Trophoblast cell (in vitro differentiated cells and primary cell): ENCODE measurements at regions not wholly inside any gene's neighbourhood (a gene's known extent, or its start where the extent isn't known, plus 50 kb on each side); places are given as distances from the start of the nearest gene placed in this dataset.
"Not testable (repeated sequence)": the region's sequence is repeated elsewhere in the genome, so short reads cannot be mapped to it uniquely, and the experiment has no call there.

Source experiments
- DNase-seq, 2 donors: peaks; one replicate each; pipeline ENCODE4 v3.0.0-alpha.2; 2016
- H2AFZ ChIP-seq: 2 replicates; pipeline ENCODE4 v1.6.1; 2013; ENCODE audit warnings: low read length, moderate library complexity, mild to moderate bottlenecking; ENCODE audit not compliant: insufficient read depth, poor library complexity
- H2AK5ac ChIP-seq: 2 replicates; pipeline ENCODE4 v1.6.1; 2013; ENCODE audit warnings: mild to moderate bottlenecking, low read length
- H2BK120ac ChIP-seq: 2 replicates; pipeline ENCODE4 v1.6.1; 2013; ENCODE audit warnings: low read length, mild to moderate bottlenecking, moderate library complexity; ENCODE audit not compliant: insufficient read depth, poor library complexity
- H2BK12ac ChIP-seq: 2 replicates; pipeline ENCODE4 v1.6.1; 2013; ENCODE audit warnings: mild to moderate bottlenecking, low read length, moderate library complexity
- H2BK5ac ChIP-seq: 2 replicates; pipeline ENCODE4 v1.6.1; 2013; ENCODE audit warnings: low read length, low read depth, moderate library complexity, mild to moderate bottlenecking; ENCODE audit not compliant: poor library complexity
- H3K14ac ChIP-seq: 2 replicates; pipeline ENCODE4 v1.6.1; 2013; ENCODE audit warnings: mild to moderate bottlenecking, low read length
- H3K18ac ChIP-seq: 2 replicates; pipeline ENCODE4 v1.6.1; 2013; ENCODE audit warnings: mild to moderate bottlenecking, low read length
- H3K23ac ChIP-seq: 2 replicates; pipeline ENCODE4 v1.6.1; 2013; ENCODE audit warnings: low read length
- H3K27ac ChIP-seq: 2 replicates; pipeline ENCODE4 v1.5.1; 2013; ENCODE audit warnings: low read depth, mild to moderate bottlenecking, inconsistent platforms, low read length, moderate library complexity
- H3K27me3 ChIP-seq: 2 replicates; pipeline ENCODE4 v1.6.1; 2013; ENCODE audit warnings: inconsistent platforms, mild to moderate bottlenecking, low read length, moderate library complexity; ENCODE audit not compliant: insufficient read depth
- H3K36me3 ChIP-seq, 2 experiments: 1 replicate in 1 of 2; 2 replicates in 1 of 2; pipeline ENCODE4 v1.6.1; 2013; ENCODE audit warnings: low read length in 2 of 2, mild to moderate bottlenecking in 2 of 2, moderate library complexity in 1 of 2; ENCODE audit not compliant: insufficient read depth in 2 of 2, control insufficient read depth in 1 of 2
- H3K4ac ChIP-seq: 2 replicates; pipeline ENCODE4 v1.6.1; 2013; ENCODE audit warnings: low read depth, mild to moderate bottlenecking, low read length, moderate library complexity
- H3K4me1 ChIP-seq, 2 experiments: 1 replicate in 1 of 2; 2 replicates in 1 of 2; pipeline ENCODE4 v1.6.1; 2013; ENCODE audit warnings: low read length in 2 of 2, mild to moderate bottlenecking in 2 of 2, moderate library complexity in 1 of 2; ENCODE audit not compliant: insufficient read depth in 2 of 2, control insufficient read depth in 1 of 2
- H3K4me2 ChIP-seq: 2 replicates; pipeline ENCODE4 v1.6.1; 2013; ENCODE audit warnings: inconsistent platforms, mild to moderate bottlenecking, low read length, moderate library complexity
- H3K4me3 ChIP-seq: 2 replicates; pipeline ENCODE4 v1.5.1; 2013; ENCODE audit warnings: mild to moderate bottlenecking, low read depth, low read length, inconsistent platforms
- H3K79me1 ChIP-seq: one replicate; pipeline ENCODE4 v1.6.1; 2013; ENCODE audit warnings: low read length
- H3K79me2 ChIP-seq: 2 replicates; pipeline ENCODE4 v1.6.1; 2013; ENCODE audit warnings: low read length, mild to moderate bottlenecking; ENCODE audit not compliant: control insufficient read depth, insufficient read depth, poor library complexity
- H3K9ac ChIP-seq: 2 replicates; pipeline ENCODE4 v1.6.1; 2013; ENCODE audit warnings: mild to moderate bottlenecking, low read length
- H3K9me3 ChIP-seq: 2 replicates; pipeline ENCODE4 v1.6.1; 2013; ENCODE audit warnings: low read depth, mild to moderate bottlenecking, control low read depth, inconsistent platforms, low read length; ENCODE audit not compliant: insufficient read depth
- H4K12ac ChIP-seq: 2 replicates; pipeline ENCODE4 v1.6.1; 2013; ENCODE audit warnings: low read depth, mild to moderate bottlenecking, low read length, moderate library complexity
- H4K8ac ChIP-seq: 2 replicates; pipeline ENCODE4 v1.6.1; 2013; ENCODE audit warnings: low read depth, mild to moderate bottlenecking, low read length, moderate library complexity
- H4K91ac ChIP-seq: one replicate; pipeline ENCODE4 v1.6.1; 2013; ENCODE audit warnings: low read depth, mild to moderate bottlenecking, low read length, moderate library complexity
- WGBS: extraction: QIAGEN DNeasy Blood & Tissue Kit; methylation state at CpG from one replicate; pipeline ENCODE4 v1.1.7; 2013; ENCODE audit warnings: missing lambda C conversion rate; ENCODE audit not compliant: insufficient read length, insufficient coverage; ENCODE audit errors: extremely low coverage; 5-methylcytosine and 5-hydroxymethylcytosine counted together

GRCh38 chrY:18997635-18998240 lies 224.2 kb upstream of the HSFY2 start:
- Histone ChIP-seq H4K12ac (no peak overlapping the region), H2BK120ac (no peak overlapping the region)
- WGBS = no CpG with 5 or more reads among the region's 2 CpGs

GRCh38 chrY:18993480-18993879 lies 219.9 kb upstream of the HSFY2 start:
- no peak overlapping the region for H2BK12ac ChIP-seq
- H3K4me1 ChIP-seq = no peaks in the 10 kb centered on the region
- H4K12ac ChIP-seq = no peak overlapping the region
- no peak overlapping the region for H3K4ac ChIP-seq
- H3K79me2 ChIP-seq = no peaks in the 10 kb centered on the region
- H3K36me3 ChIP-seq = no peaks in the 10 kb centered on the region
- H3K79me1 ChIP-seq = no peaks in the 10 kb centered on the region
- H2AFZ ChIP-seq = no peak overlapping the region
- H2AK5ac ChIP-seq = no peak overlapping the region
- DNase-seq = no peak
- no peak overlapping the region for H3K23ac ChIP-seq
- H3K27me3 ChIP-seq = no peaks in the 10 kb centered on the region
- H3K4me3 ChIP-seq = no peak overlapping the region
- no peak overlapping the region for H2BK5ac ChIP-seq
- WGBS = no CpG with 5 or more reads among the region's 4 CpGs
- H3K9me3 ChIP-seq = no peaks in the 10 kb centered on the region
- H3K27ac ChIP-seq = no peak overlapping the region
- no peak overlapping the region for H3K4me2 ChIP-seq
- no peak overlapping the region for H3K18ac ChIP-seq
- H2BK120ac ChIP-seq = no peak overlapping the region
- H4K8ac ChIP-seq = no peak overlapping the region
- no peak overlapping the region for H3K9ac ChIP-seq
- H3K14ac ChIP-seq = no peak overlapping the region
- no peak overlapping the region for H4K91ac ChIP-seq

More at GRCh38 chrY:18997635-18998240, 224.2 kb upstream of the HSFY2 start:
- Histone ChIP-seq H3K36me3 (no peaks in the 10 kb centered on the region), H3K79me1 (no peaks in the 10 kb centered on the region), H3K4me2 (no peak overlapping the region), H3K27ac (no peak overlapping the region), H3K9ac (no peak overlapping the region), H2AK5ac (no peak overlapping the region), H2BK5ac (no peak overlapping the region), H3K27me3 (no peaks in the 10 kb centered on the region), H3K18ac (no peak overlapping the region), H3K9me3 (no peaks in the 10 kb centered on the region), H3K79me2 (no peaks in the 10 kb centered on the region), H2AFZ (no peak overlapping the region), H3K14ac (no peak overlapping the region), H3K4me3 (no peak overlapping the region), H2BK12ac (no peak overlapping the region), H4K8ac (no peak overlapping the region), H3K4me1 (no peaks in the 10 kb centered on the region), H4K91ac (no peak overlapping the region), H3K23ac (no peak overlapping the region), H3K4ac (no peak overlapping the region)
- no peak for DNase-seq

- not testable (repeated sequence) for H3K4me2 ChIP-seq, H3K4me1 ChIP-seq, H3K79me2 ChIP-seq, H3K36me3 ChIP-seq, H3K4me3 ChIP-seq, H3K18ac ChIP-seq, H3K9me3 ChIP-seq, H4K8ac ChIP-seq, H2AFZ ChIP-seq, H2BK12ac ChIP-seq, H3K79me1 ChIP-seq, H4K12ac ChIP-seq, H2AK5ac ChIP-seq, H3K23ac ChIP-seq, H3K27ac ChIP-seq, H2BK5ac ChIP-seq, H3K4ac ChIP-seq, H4K91ac ChIP-seq, H3K9ac ChIP-seq, H3K27me3 ChIP-seq, H2BK120ac ChIP-seq, H3K14ac ChIP-seq, DNase-seq
- WGBS = no CpG with 5 or more reads among the region's 52 CpGs
Observed at GRCh38 chrY:18992684-18993083, 219.1 kb upstream of the HSFY2 start.

- Histone ChIP-seq H2BK12ac (no peak overlapping the region), H3K79me1 (no peaks in the 10 kb centered on the region), H4K12ac (no peak overlapping the region), H3K4me2 (no peak overlapping the region), H3K27ac (no peak overlapping the region), H2BK5ac (no peak overlapping the region), H3K18ac (no peak overlapping the region), H3K79me2 (no peaks in the 10 kb centered on the region), H3K4ac (no peak overlapping the region), H2BK120ac (no peak overlapping the region), H3K36me3 (no peaks in the 10 kb centered on the region), H3K9ac (no peak overlapping the region), H4K91ac (no peak overlapping the region), H3K23ac (no peak overlapping the region), H3K4me1 (no peaks in the 10 kb centered on the region), H2AFZ (no peak overlapping the region), H2AK5ac (no peak overlapping the region), H3K4me3 (no peak overlapping the region), H3K27me3 (no peaks in the 10 kb centered on the region), H3K9me3 (no peaks in the 10 kb centered on the region), H3K14ac (no peak overlapping the region), H4K8ac (no peak overlapping the region)
- WGBS = no CpG with 5 or more reads among the region's 2 CpGs
- DNase-seq = no peak
Observed at GRCh38 chrY:18989356-18989755, 215.8 kb upstream of the HSFY2 start.
